Activated naive CD8-positive, alpha-beta T cell treated with anti-CD3 and anti-CD28 coated beads for 36 hours (primary cell): ENCODE measurements at regions not wholly inside any gene's neighbourhood (a gene's known extent, or its start where the extent isn't known, plus 50 kb on each side); places are given as distances from the start of the nearest gene placed in this dataset.
"Not testable (repeated sequence)": the region's sequence is repeated elsewhere in the genome, so short reads cannot be mapped to it uniquely, and the experiment has no call there.

Experiments used
- DNase-seq: peaks from one replicate; pipeline ENCODE4 v3.0.0; 2021
- H3K27ac Mint-ChIP-seq: one replicate; pipeline ENCODE4 v1.8.0; 2022; ENCODE audit warnings: mild to moderate bottlenecking, moderate library complexity, mixed read lengths
- H3K27me3 Mint-ChIP-seq: one replicate; pipeline ENCODE4 v1.8.0; 2022; ENCODE audit warnings: mild to moderate bottlenecking, mixed read lengths
- H3K36me3 Mint-ChIP-seq: one replicate; pipeline ENCODE4 v1.8.0; 2021; ENCODE audit warnings: mild to moderate bottlenecking, mixed read lengths
- H3K4me1 Mint-ChIP-seq: one replicate; pipeline ENCODE4 v1.8.0; 2021; ENCODE audit warnings: mixed read lengths
- H3K4me3 Mint-ChIP-seq: one replicate; pipeline ENCODE4 v1.8.0; 2022; ENCODE audit warnings: mild to moderate bottlenecking, moderate library complexity, mixed read lengths
- H3K9me3 Mint-ChIP-seq: one replicate; pipeline ENCODE4 v1.8.0; 2022; ENCODE audit warnings: mixed read lengths

DNA sequence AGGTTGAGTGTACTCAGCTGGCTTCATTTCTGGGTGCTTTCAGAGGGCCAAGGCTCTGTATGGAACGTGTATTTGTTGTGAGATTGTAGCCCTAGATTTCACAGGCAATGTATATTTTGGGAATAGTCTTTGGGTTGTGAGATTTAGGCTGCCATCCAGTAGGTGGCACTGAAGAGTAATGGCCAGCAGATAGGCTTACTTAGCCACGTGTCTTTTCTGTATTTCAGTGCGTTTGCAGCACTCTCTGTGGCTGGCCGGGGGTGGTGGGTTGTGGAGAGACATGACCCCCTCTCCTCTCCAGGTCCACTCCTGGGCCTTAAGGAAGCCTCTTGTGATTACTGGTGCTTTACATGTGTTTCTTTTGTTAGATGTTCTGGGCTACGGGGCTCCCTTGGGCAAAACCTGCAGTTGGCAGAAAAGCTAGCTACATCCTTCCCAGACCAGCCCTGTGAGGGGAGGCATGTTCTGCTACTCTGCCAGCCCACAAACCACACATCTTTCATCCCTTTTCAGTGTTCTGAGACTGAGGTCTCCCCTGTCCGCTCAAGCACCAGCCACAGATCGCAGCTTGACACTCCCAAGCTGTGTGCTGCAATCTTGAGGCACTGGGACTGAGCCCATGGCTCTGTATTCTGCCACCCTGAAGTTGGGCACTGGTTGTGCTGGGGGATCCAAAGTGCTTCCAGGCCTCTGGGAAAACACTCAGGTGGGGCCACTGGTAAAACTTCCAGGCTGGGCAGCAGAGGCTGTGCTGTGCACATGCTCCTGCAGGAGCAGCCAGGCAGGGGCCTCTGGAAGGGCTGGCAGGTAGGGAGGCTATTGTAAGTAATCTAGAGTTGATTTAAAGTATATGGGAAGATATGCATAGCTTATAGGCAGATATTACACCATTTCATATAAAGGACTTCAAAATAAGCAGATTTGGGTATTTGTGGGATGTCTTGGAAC is 1096.8 kb upstream of the PCDH20 start:
- H3K27me3 Mint-ChIP-seq = peaks cover 9% of the 10 kb centered on the region
- peak; percentile 6 for DNase-seq
- no peak overlapping the region for H3K4me3 Mint-ChIP-seq
- no peaks in the 10 kb centered on the region for H3K4me1 Mint-ChIP-seq
- no peaks in the 10 kb centered on the region for H3K9me3 Mint-ChIP-seq
- H3K36me3 Mint-ChIP-seq = no peaks in the 10 kb centered on the region
- no peak overlapping the region for H3K27ac Mint-ChIP-seq

DNA sequence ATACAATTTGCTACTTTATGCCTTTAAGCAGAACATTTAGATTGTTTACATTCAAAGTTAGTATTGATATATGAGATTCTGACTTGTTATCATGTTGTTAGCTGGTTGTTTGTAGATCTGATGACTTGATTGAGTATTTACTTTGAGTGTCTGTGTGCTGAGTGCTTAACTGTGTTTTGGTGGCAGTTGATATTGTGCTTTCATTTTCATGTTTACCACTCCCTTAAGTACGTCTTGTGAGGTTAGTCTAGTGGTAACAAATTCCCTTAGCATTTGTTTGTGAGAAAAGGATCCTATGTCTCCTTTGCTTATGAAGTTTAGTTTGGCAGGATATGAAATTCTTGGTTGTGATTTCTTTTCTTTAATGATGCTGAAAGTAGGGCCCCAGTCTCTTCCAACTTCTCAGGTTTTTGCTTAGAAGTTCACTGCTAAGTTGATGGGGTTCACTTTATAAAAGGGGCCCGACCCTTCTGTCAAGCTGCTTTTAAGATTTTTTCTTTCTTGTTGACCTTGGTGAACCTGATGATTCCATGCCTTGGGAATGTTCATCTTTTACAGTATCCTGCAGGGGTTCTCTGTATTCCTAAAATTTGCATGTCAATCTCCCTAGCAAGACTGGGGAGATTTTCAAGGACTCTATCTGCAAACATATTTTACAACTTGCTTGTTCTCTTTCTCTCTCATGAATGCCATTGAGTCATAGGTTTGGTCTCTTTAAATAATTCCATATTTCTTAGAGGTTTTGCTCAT is 1095.4 kb upstream of the PCDH20 start:
- Mint-ChIP-seq H3K27ac (no peak overlapping the region), H3K9me3 (no peaks in the 10 kb centered on the region), H3K36me3 (no peaks in the 10 kb centered on the region), H3K4me3 (no peak overlapping the region), H3K4me1 (no peaks in the 10 kb centered on the region), H3K27me3 (peaks cover 9% of the 10 kb centered on the region)
- no peak for DNase-seq

DNA sequence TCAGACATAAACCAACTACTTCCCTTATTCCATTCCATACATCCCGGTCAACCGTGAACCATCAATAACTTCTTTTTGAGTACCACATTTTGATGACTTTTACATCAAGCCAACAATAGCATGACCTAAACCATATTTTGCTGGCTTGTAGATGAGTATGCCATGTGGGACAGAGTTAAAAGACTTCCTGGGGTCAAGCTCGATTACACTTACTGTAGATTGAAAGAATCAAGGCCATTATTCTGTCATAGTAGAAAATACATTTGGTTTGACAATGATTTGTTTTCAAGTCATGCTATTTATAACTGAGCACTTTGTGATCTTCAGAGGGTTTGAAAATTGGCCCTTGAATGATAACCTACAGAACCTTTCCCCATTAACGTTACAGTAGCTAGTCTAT is 1086.9 kb upstream of the PCDH20 start:
- Mint-ChIP-seq H3K27ac (no peak overlapping the region), H3K4me1 (no peaks in the 10 kb centered on the region), H3K9me3 (no peaks in the 10 kb centered on the region), H3K4me3 (no peak overlapping the region), H3K36me3 (no peaks in the 10 kb centered on the region), H3K27me3 (no peaks in the 10 kb centered on the region)
- no peak for DNase-seq

DNA sequence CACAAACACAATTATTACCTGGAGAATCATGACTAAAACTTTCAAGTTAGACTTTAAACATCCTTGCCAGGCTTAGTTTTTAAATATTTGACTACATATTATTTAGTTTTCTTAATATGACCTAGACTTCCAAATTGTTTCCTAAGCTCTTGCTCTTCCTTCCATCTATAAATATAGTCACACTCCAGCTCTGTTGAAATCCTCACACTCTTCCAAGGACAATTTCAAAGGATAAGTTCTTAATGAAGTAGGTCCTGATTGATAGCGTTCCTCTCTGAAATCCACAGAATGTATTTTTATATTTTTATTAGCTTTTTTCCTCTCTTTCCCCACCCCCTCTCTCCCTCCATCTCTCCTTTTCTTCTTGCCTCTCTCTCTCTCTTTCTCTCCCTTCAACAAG is 1074.1 kb upstream of the PCDH20 start:
- Mint-ChIP-seq H3K27ac (no peak overlapping the region), H3K4me3 (no peak overlapping the region), H3K9me3 (no peaks in the 10 kb centered on the region), H3K27me3 (no peaks in the 10 kb centered on the region), H3K36me3 (no peaks in the 10 kb centered on the region), H3K4me1 (no peaks in the 10 kb centered on the region)
- no peak for DNase-seq

DNA sequence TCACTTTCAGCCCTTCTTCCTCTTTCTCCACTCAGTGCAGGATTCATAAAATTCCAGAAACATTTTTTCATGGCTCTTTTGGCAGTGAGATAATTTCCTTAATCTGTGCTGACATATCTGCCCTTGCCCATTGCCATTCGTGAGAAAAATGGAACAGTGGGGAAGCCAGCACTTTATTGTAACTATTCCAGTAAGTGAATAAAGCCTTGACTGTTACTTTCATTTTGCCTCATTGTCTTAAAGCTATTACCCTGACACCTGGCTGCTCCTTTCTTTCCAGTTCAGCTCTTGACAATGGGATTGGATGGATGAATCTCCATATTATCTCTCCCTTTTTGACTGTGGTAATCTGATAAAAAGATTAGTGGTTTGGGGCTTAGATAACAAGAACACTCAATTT is 1068.1 kb upstream of the PCDH20 start:
- H3K27ac Mint-ChIP-seq = no peak overlapping the region

DNA sequence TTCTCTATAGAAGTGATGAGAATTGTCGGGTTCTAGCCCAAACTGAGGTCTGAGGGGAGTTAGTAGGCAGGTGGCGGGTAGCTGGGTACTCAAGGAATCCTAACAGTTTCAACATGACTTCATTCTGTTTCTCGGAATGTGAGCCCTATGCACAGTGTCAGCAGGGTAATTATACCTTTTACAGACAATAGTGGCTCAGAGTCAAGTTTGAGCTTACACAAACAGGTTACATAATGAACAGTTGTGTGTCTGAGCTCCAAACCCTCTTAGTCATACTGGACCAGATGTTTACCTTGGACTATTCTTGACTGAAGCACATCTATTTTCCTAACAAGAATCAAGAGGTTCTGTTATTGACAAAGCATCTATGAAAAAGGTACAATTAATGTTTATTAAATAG is 1066.7 kb upstream of the PCDH20 start:
- H3K4me3 Mint-ChIP-seq = no peak overlapping the region
- no peaks in the 10 kb centered on the region for H3K4me1 Mint-ChIP-seq
- peaks cover 3% of the 10 kb centered on the region for H3K9me3 Mint-ChIP-seq
- DNase-seq = no peak
- no peak overlapping the region for H3K27ac Mint-ChIP-seq
- H3K27me3 Mint-ChIP-seq = no peaks in the 10 kb centered on the region
- no peaks in the 10 kb centered on the region for H3K36me3 Mint-ChIP-seq

More for the DNA sequence above, 1068.1 kb upstream of the PCDH20 start:
- Mint-ChIP-seq H3K36me3 (no peaks in the 10 kb centered on the region), H3K4me3 (no peak overlapping the region), H3K27me3 (no peaks in the 10 kb centered on the region), H3K4me1 (no peaks in the 10 kb centered on the region), H3K9me3 (peaks cover 3% of the 10 kb centered on the region)
- no peak for DNase-seq

DNA sequence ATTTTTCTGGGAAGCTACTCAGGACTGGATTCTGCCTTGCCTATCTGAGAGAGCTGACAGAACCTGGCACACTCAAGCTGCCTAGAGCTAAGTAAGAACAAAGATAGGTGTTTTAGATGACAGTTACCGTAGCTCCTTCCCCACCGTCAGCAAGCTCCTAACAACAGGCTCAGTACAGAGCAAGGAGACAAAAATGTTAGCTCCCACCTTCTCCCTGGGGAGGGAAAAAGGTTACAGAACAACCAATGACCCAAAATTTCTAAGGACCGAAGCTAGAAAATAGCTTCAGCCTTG is 1058.2 kb upstream of the PCDH20 start:
- peaks cover 5% of the 10 kb centered on the region for H3K9me3 Mint-ChIP-seq
- no peak overlapping the region for H3K27ac Mint-ChIP-seq
- DNase-seq = no peak
- H3K36me3 Mint-ChIP-seq = no peaks in the 10 kb centered on the region
- H3K27me3 Mint-ChIP-seq = no peaks in the 10 kb centered on the region
- H3K4me1 Mint-ChIP-seq = no peaks in the 10 kb centered on the region
- H3K4me3 Mint-ChIP-seq = no peak overlapping the region

DNA sequence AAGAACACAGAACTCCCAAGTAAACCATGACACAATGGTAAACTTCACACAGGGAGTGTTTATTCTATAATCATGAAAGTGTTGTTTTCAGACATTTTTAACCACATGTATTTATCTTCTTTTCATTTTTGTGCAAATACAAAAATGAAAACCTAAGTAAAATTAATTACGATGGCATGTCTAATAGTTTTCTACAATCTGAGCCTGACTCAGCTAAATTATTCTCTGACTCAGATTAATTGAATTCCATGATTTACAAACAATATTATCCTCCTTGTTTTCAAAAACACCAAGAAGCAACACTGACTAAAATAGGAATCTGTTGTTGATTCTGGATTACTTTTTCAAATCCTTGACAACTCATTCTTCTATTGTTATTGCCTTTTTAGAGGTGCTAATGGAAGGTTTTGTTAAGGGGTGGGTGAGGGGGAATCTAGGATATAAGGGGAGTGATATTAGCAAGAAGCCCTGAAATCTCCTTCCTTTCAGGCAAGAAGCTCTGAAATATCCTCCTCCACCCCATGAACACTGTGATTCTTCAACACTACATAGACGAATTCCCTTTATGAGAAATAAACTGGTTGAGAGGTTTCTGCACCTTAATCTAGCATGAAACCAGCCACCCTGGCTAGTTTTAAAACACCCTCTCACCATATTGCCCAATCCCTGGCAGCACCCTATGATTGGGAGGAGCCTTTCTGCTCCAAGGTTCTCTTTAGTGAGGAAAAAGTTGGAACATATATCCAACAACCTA is 1057.7 kb upstream of the PCDH20 start:
- H3K4me3 Mint-ChIP-seq = no peak overlapping the region
- H3K27me3 Mint-ChIP-seq = no peaks in the 10 kb centered on the region
- H3K9me3 Mint-ChIP-seq = peaks cover 5% of the 10 kb centered on the region

DNA sequence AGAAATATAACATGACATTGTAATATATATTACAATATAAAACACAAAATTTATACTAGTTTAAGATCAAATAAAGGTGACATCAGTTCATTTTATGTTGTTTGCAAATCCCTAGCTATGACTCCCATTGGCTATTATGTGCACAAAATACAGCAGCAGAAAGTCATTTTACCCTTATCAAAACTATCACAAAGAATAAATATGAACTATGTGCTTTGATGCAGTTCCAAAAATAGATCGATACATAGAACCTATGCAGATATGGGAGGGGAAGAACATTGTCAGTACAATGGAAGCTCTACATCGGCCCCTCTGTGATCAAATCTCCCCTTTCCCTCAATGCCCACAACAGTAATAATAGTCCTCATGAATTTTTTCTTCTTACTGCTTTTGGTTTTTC is 1038.1 kb upstream of the PCDH20 start:
- no peaks in the 10 kb centered on the region for H3K4me1 Mint-ChIP-seq
- no peaks in the 10 kb centered on the region for H3K36me3 Mint-ChIP-seq
- H3K4me3 Mint-ChIP-seq = no peak overlapping the region
- H3K27ac Mint-ChIP-seq = no peak overlapping the region
- no peak for DNase-seq
- no peaks in the 10 kb centered on the region for H3K9me3 Mint-ChIP-seq
- no peaks in the 10 kb centered on the region for H3K27me3 Mint-ChIP-seq

More for the DNA sequence above, 1057.7 kb upstream of the PCDH20 start:
- Mint-ChIP-seq H3K4me1 (no peaks in the 10 kb centered on the region), H3K36me3 (no peaks in the 10 kb centered on the region), H3K27ac (no peak overlapping the region)
- no peak for DNase-seq

DNA sequence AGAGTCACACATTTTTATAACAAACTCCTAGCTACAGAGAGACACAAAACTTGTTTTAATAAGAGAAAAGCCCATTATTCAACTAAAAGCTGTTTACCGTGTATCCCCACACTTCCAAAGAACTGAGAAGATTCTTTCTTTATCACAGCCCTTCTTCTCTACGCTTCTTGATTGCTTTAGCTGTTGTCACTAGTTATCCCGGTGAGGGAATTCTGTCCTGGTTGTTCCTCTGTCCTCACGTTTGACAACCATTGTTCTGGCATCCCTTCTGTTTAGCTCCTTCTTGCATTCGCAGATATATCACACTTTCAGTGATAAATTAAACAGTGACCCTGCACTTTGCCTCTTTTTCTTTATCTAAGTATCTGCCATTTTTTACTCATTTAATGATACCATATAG is 1035.1 kb upstream of the PCDH20 start:
- Mint-ChIP-seq H3K27me3 (no peaks in the 10 kb centered on the region), H3K36me3 (no peaks in the 10 kb centered on the region), H3K4me3 (no peak overlapping the region), H3K4me1 (no peaks in the 10 kb centered on the region), H3K27ac (no peak overlapping the region), H3K9me3 (peaks cover 1% of the 10 kb centered on the region)
- DNase-seq = no peak

DNA sequence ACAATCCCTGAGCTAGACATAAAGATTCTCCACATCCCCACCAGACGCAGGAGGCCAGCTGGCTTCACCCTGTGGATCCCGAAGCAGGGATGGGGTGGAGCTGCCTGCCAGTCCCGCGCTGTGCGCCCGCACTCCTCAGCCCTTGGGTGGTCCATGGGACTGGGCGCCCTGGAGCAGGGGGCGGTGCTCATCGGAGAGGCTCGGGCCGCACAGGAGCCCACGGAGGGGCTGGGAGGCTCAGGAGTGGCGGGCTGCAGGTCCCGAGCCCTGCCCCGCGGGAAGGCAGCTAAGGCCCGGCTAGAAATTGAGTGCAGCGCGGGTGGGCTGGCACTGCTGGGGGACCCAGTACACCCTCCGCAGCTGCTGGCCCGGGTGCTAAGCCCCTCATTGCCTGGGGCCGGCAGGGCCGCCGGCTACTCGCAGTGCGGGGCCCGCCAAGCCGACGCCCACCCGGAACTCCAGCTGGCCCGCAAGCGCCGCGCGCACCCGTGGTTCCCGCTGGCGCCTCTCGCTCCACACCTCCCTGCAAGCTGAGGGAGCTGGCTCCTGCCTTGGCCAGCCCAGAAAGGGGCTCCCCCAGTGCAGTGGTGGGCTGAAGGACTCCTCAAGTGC is 1032.2 kb upstream of the PCDH20 start:
- H3K27me3 Mint-ChIP-seq, H3K27ac Mint-ChIP-seq, DNase-seq, H3K36me3 Mint-ChIP-seq, H3K9me3 Mint-ChIP-seq, H3K4me3 Mint-ChIP-seq, H3K4me1 Mint-ChIP-seq: not testable (repeated sequence)

DNA sequence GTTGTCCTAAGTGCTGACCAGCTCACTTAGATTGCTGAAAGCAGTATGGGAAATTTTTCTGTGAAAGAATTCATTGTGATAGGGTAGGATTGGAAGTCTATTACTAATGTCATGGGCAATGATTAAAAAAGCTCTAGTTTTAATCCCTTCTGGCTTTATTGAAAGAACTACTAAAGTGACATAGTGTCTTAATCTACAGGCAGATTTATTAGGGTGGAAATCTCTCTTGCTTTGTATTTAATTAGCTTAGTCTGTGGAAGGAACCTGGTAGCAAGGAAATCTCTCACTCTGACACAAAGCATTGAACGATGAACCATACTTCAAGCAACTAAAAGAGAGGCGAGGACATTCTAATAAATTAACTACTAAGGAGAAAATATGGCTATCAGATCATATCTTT is 1029.2 kb upstream of the PCDH20 start:
- Mint-ChIP-seq H3K36me3 (no peaks in the 10 kb centered on the region), H3K4me1 (no peaks in the 10 kb centered on the region), H3K4me3 (no peak overlapping the region), H3K27ac (no peak overlapping the region), H3K27me3 (no peaks in the 10 kb centered on the region), H3K9me3 (peaks cover 1% of the 10 kb centered on the region)
- DNase-seq = no peak

DNA sequence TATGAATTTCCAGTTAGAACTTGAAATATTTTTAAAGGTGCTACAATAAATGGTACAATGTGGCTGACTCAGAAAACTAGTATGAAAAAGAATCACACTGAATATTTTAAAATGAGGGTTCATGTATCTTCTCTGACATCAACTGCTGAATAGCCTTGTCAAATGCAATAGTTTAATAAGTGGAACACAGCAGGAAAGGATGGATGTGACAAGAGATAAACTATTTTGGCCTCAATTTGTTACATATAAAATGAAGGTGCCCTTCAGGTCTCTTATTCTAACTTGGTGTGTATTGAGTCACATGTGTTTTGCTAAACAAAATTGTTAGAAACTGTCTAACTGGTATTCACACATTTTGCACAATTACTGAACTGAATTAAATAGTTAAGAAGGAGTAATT is 1018.4 kb upstream of the PCDH20 start:
- H3K4me1 Mint-ChIP-seq = no peaks in the 10 kb centered on the region
- DNase-seq = no peak
- H3K4me3 Mint-ChIP-seq = no peak overlapping the region
- no peaks in the 10 kb centered on the region for H3K36me3 Mint-ChIP-seq
- H3K27me3 Mint-ChIP-seq = no peaks in the 10 kb centered on the region
- H3K9me3 Mint-ChIP-seq = peaks cover 1% of the 10 kb centered on the region
- H3K27ac Mint-ChIP-seq = no peak overlapping the region

DNA sequence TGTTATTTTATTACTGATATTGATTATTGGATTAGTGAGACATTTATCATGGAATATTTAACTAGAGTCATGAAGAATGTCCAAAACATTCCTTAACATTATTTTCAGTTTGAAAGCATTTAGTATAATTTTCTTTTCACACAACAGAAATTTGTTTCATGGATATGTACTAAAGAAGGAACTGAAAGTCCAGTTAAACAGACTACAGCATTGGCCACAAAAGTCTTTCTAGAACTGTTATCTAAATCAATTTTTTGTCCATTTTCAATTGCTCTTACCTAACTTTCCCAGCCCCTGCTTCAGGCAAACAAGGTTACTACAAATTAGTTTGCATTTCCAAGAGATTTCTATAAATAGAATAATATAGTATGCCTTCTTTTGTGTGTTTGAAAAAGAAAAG is 1018.0 kb upstream of the PCDH20 start:
- Mint-ChIP-seq H3K4me3 (no peak overlapping the region), H3K27ac (no peak overlapping the region), H3K36me3 (no peaks in the 10 kb centered on the region), H3K4me1 (no peaks in the 10 kb centered on the region), H3K9me3 (peaks cover 1% of the 10 kb centered on the region), H3K27me3 (no peaks in the 10 kb centered on the region)
- DNase-seq = no peak

DNA sequence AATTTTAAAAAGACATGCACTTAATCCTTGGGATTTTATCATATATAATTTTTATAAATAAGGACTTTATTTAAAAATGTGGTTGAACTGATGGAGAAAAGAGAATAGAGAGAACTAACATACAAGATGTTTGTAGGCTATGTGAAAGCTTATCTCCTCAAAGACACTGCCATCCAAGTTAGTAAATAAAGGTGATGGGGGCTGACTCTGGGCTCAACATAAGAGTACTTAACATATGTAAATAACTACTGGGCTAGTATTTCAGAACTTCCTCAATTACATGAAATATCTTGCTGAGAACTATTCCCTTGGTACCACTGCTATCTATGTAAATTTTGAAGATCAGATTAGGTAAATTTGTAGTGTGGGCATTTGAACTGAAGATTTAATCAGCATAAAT is 1017.3 kb upstream of the PCDH20 start:
- Mint-ChIP-seq H3K36me3 (no peaks in the 10 kb centered on the region), H3K4me1 (no peaks in the 10 kb centered on the region), H3K9me3 (peaks cover 1% of the 10 kb centered on the region), H3K4me3 (no peak overlapping the region), H3K27ac (no peak overlapping the region), H3K27me3 (no peaks in the 10 kb centered on the region)
- no peak for DNase-seq
